RWPE1 (cell line): ENCODE measurements at regions not wholly inside any gene's neighbourhood (a gene's known extent, or its start where the extent isn't known, plus 50 kb on each side); places are given as distances from the start of the nearest gene placed in this dataset.

ENCODE experiments used
- CTCF ChIA-PET: fragments of 350-600 bp; sonication (Branson Sonifier 250); formaldehyde crosslinking; extraction: SDS; loops from one replicate; lab custom pipeline; 2021; lab: Yijun Ruan, JAX
- POLR2A ChIA-PET: fragments of 400-600 bp; formaldehyde crosslinking; extraction: SDS; loops from one replicate; lab custom pipeline; 2020; ENCODE audit warnings: antibody characterized with exemption; ENCODE audit not compliant: low non-redundant PET; lab: Yijun Ruan, JAX
- DNase-seq: peaks from one replicate; pipeline ENCODE4 v3.0.0; 2012; ENCODE audit warnings: low spot score
- H3K27ac ChIP-seq: fragments of 450-650 bp; 2 replicates; pipeline ENCODE4 v1.5.1; 2017
- CTCF ChIP-seq: fragments of 450-650 bp; conservative IDR thresholded peaks from 2 replicates; pipeline ENCODE4 v1.5.1; 2017; ENCODE audit warnings: low read depth, mild to moderate bottlenecking

- ChIA-PET CTCF (no interaction called here), POLR2A (no interaction called here)
- H3K27ac ChIP-seq: no peak overlapping the region
- DNase-seq: no peak
- no peak for TF ChIP-seq CTCF
Measured at GRCh38 chr3:30547716-30548115, 58.7 kb upstream of the TGFBR2 start.

- CTCF ChIA-PET: no interaction called here
- DNase-seq: peak; percentile 33
- H3K27ac ChIP-seq: peak overlapping the region; percentile 47; the same call in 1 of the 2 replicates
- TF ChIP-seq CTCF: no peak
- POLR2A ChIA-PET: no interaction called here
Measured at GRCh38 chr3:30548600-30548999, 57.8 kb upstream of the TGFBR2 start.

GRCh38 chr3:30549600-30549999, 56.8 kb upstream of the TGFBR2 start:
- ChIA-PET CTCF (no interaction called here), POLR2A (no interaction called here)
- no peak overlapping the region for H3K27ac ChIP-seq
- no peak for TF ChIP-seq CTCF
- DNase-seq: no peak

GRCh38 chr3:30550246-30550645, 56.2 kb upstream of the TGFBR2 start:
- no peak for DNase-seq
- TF ChIP-seq CTCF: no peak
- ChIA-PET POLR2A (no interaction called here), CTCF (no interaction called here)
- H3K27ac ChIP-seq: no peak overlapping the region

- no peak for DNase-seq
- CTCF ChIA-PET: interaction anchor here (0.6 kb wide), 1 partner anchor 391 kb away, joined by 5 read pairs; no protein-coding TSS in a partner anchor
- POLR2A ChIA-PET: no interaction called here
- H3K27ac ChIP-seq: no peak overlapping the region
- TF ChIP-seq CTCF: no peak
Measured at GRCh38 chr3:30551266-30551665, 55.1 kb upstream of the TGFBR2 start.

GRCh38 chr3:30551927-30552326, 54.5 kb upstream of the TGFBR2 start:
- TF ChIP-seq CTCF: no peak
- no peak overlapping the region for H3K27ac ChIP-seq
- no peak for DNase-seq
- ChIA-PET CTCF (interaction anchor here (0.6 kb wide), 1 partner anchor 392 kb away, joined by 5 read pairs; no protein-coding TSS in a partner anchor), POLR2A (no interaction called here)
